ENCODE measurements at regions not wholly inside any gene's neighbourhood (a gene's known extent, or its start where the extent isn't known, plus 50 kb on each side); places are given as distances from the start of the nearest gene placed in this dataset.
"Not testable (repeated sequence)": the region's sequence is repeated elsewhere in the genome, so short reads cannot be mapped to it uniquely, and the experiment has no call there.

GRCh38 chr14:106691601-106692291 lies 1165.4 kb downstream of the TMEM121 start:
- Histone ChIP-seq H3K79me2 (ENCODE audit: insufficient read depth, low read length) (no peaks in the 10 kb centered on the region), H2AFZ (ENCODE audit: low read depth, low read length) (no peak overlapping the region), H3K27me3 (ENCODE audit: insufficient read depth, low read length) (no peaks in the 10 kb centered on the region), H3K36me3 (ENCODE audit: insufficient read depth, low read length) (no peaks in the 10 kb centered on the region), H3K4me1 (ENCODE audit: insufficient read depth, low read length) (no peaks in the 10 kb centered on the region), H4K20me1 (ENCODE audit: insufficient read depth, low read length) (no peaks in the 10 kb centered on the region), H3K27ac (ENCODE audit: low read depth, low read length) (no peak overlapping the region), H3K4me3 (ENCODE audit: insufficient read depth, low read depth, low read length) (no peak overlapping the region), H3K9me3 (ENCODE audit: insufficient read depth, low read depth, low read length) (peaks cover 7% of the 10 kb centered on the region), H3K9ac (ENCODE audit: low read length) (no peak overlapping the region), H3K4me2 (ENCODE audit: low read length) (no peak overlapping the region)
- no peaks in the 10 kb centered on the region for H3K4me1 Mint-ChIP-seq (ENCODE audit: low read depth, unreplicated experiment)
- no peak overlapping the region for H3K27ac Mint-ChIP-seq (ENCODE audit: unreplicated experiment)
- DNase-seq (ENCODE audit: low read depth) (no peak), FAIRE-seq (no peak)
- H3K36me3 Mint-ChIP-seq (ENCODE audit: low read depth, unreplicated experiment) = peaks cover 1% of the 10 kb centered on the region
- H3K27me3 Mint-ChIP-seq (ENCODE audit: low read depth, unreplicated experiment) = no peaks in the 10 kb centered on the region
- no peak overlapping the region for H3K4me3 Mint-ChIP-seq (ENCODE audit: unreplicated experiment)
- TF ChIP-seq EZH2 (IDR thresholded peaks at IDR 0.05; ENCODE audit: insufficient read depth, low read length) (no peak), CTCF (IDR thresholded peaks at IDR 0.05; ENCODE audit: insufficient read depth, low read depth, low read length) (no peak)
- peaks cover 11% of the 10 kb centered on the region for H3K9me3 Mint-ChIP-seq (ENCODE audit: unreplicated experiment)

GRCh38 chr14:106694638-106695393 lies 1168.4 kb downstream of the TMEM121 start:
- Histone ChIP-seq H3K27me3 (ENCODE audit: insufficient read depth, low read length) (no peaks in the 10 kb centered on the region), H3K4me1 (ENCODE audit: insufficient read depth, low read length) (no peaks in the 10 kb centered on the region), H3K27ac (ENCODE audit: low read depth, low read length) (no peak overlapping the region), H2AFZ (ENCODE audit: low read depth, low read length) (no peak overlapping the region), H4K20me1 (ENCODE audit: insufficient read depth, low read length) (no peaks in the 10 kb centered on the region), H3K4me2 (ENCODE audit: low read length) (no peak overlapping the region), H3K4me3 (ENCODE audit: insufficient read depth, low read depth, low read length) (no peak overlapping the region), H3K9ac (ENCODE audit: low read length) (no peak overlapping the region), H3K9me3 (ENCODE audit: insufficient read depth, low read depth, low read length) (peaks cover 7% of the 10 kb centered on the region), H3K36me3 (ENCODE audit: insufficient read depth, low read length) (no peaks in the 10 kb centered on the region), H3K79me2 (ENCODE audit: insufficient read depth, low read length) (no peaks in the 10 kb centered on the region)
- Mint-ChIP-seq H3K4me1 (ENCODE audit: low read depth, unreplicated experiment) (no peaks in the 10 kb centered on the region), H3K4me3 (ENCODE audit: unreplicated experiment) (no peak overlapping the region), H3K9me3 (ENCODE audit: unreplicated experiment) (peaks cover 9% of the 10 kb centered on the region), H3K36me3 (ENCODE audit: low read depth, unreplicated experiment) (peaks cover 1% of the 10 kb centered on the region), H3K27ac (ENCODE audit: unreplicated experiment) (no peak overlapping the region), H3K27me3 (ENCODE audit: low read depth, unreplicated experiment) (no peaks in the 10 kb centered on the region)
- no peak for TF ChIP-seq EZH2 (IDR thresholded peaks at IDR 0.05; ENCODE audit: insufficient read depth, low read length)
- no peak for TF ChIP-seq CTCF (IDR thresholded peaks at IDR 0.05; ENCODE audit: insufficient read depth, low read depth, low read length)
- DNase-seq (ENCODE audit: low read depth) (no peak), FAIRE-seq (no peak)

GRCh38 chr14:106698620-106699267 lies 1172.4 kb downstream of the TMEM121 start:
- H3K27ac Mint-ChIP-seq (ENCODE audit: unreplicated experiment); H3K4me3 ChIP-seq (ENCODE audit: insufficient read depth, low read depth, low read length); H3K9me3 ChIP-seq (ENCODE audit: insufficient read depth, low read depth, low read length); H3K27me3 Mint-ChIP-seq (ENCODE audit: low read depth, unreplicated experiment); H3K36me3 Mint-ChIP-seq (ENCODE audit: low read depth, unreplicated experiment); FAIRE-seq; H2AFZ ChIP-seq (ENCODE audit: low read depth, low read length); H3K9me3 Mint-ChIP-seq (ENCODE audit: unreplicated experiment); H3K4me1 Mint-ChIP-seq (ENCODE audit: low read depth, unreplicated experiment); H3K4me1 ChIP-seq (ENCODE audit: insufficient read depth, low read length); H3K36me3 ChIP-seq (ENCODE audit: insufficient read depth, low read length); H3K27ac ChIP-seq (ENCODE audit: low read depth, low read length); H4K20me1 ChIP-seq (ENCODE audit: insufficient read depth, low read length); H3K9ac ChIP-seq (ENCODE audit: low read length); H3K4me3 Mint-ChIP-seq (ENCODE audit: unreplicated experiment); H3K79me2 ChIP-seq (ENCODE audit: insufficient read depth, low read length); H3K27me3 ChIP-seq (ENCODE audit: insufficient read depth, low read length); H3K4me2 ChIP-seq (ENCODE audit: low read length); DNase-seq (ENCODE audit: low read depth): not testable (repeated sequence)

GRCh38 chr14:106703651-106704050 lies 1177.3 kb downstream of the TMEM121 start:
- not testable (repeated sequence) for FAIRE-seq; H3K36me3 ChIP-seq (ENCODE audit: insufficient read depth, low read length)

More at GRCh38 chr14:106703651-106704050, 1177.3 kb downstream of the TMEM121 start:
- not testable (repeated sequence) for H3K9ac ChIP-seq (ENCODE audit: low read length); H3K27ac ChIP-seq (ENCODE audit: low read depth, low read length); H4K20me1 ChIP-seq (ENCODE audit: insufficient read depth, low read length); H3K9me3 ChIP-seq (ENCODE audit: insufficient read depth, low read depth, low read length); H3K4me3 Mint-ChIP-seq (ENCODE audit: unreplicated experiment); H3K4me2 ChIP-seq (ENCODE audit: low read length); H3K4me1 ChIP-seq (ENCODE audit: insufficient read depth, low read length); H3K4me1 Mint-ChIP-seq (ENCODE audit: low read depth, unreplicated experiment); H3K27me3 ChIP-seq (ENCODE audit: insufficient read depth, low read length); H3K27ac Mint-ChIP-seq (ENCODE audit: unreplicated experiment); H3K36me3 Mint-ChIP-seq (ENCODE audit: low read depth, unreplicated experiment); H3K9me3 Mint-ChIP-seq (ENCODE audit: unreplicated experiment); H2AFZ ChIP-seq (ENCODE audit: low read depth, low read length); H3K79me2 ChIP-seq (ENCODE audit: insufficient read depth, low read length); DNase-seq (ENCODE audit: low read depth); H3K27me3 Mint-ChIP-seq (ENCODE audit: low read depth, unreplicated experiment); H3K4me3 ChIP-seq (ENCODE audit: insufficient read depth, low read depth, low read length)
